GM21723 (cell line): ENCODE measurements at regions not wholly inside any gene's neighbourhood (a gene's known extent, or its start where the extent isn't known, plus 50 kb on each side); places are given as distances from the start of the nearest gene placed in this dataset.
"Not testable (repeated sequence)": the region's sequence is repeated elsewhere in the genome, so short reads cannot be mapped to it uniquely, and the experiment has no call there.

ENCODE experiments used
- ATAC-seq: cut with Tn5 transposase; IDR thresholded peaks from one replicate; pipeline ENCODE4 v1.9.1; 2021; ENCODE audit warnings: mild to moderate bottlenecking, moderate library complexity; ENCODE audit not compliant: unreplicated experiment

DNA sequence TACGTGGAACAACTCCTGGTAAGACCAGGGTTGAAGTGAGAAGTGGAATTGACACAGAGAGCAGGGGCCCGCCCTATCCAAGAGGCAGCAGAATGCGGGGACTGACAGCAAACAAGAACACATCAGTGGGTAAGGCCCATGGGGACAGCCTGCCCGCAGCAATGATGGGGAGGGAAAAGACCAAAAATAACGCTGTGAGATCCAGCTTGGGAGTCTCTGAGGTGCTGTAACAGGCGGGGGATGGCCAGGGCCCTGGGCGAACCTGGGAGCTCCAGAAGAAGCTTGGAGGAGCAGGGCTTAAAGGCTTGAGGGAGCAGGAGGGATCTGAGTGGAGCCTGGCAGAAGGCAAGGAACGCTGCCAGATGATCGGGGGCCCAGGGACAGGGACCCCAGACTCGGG lies 173.4 kb downstream of the TMEM200C start:
- ATAC-seq = no peak

DNA sequence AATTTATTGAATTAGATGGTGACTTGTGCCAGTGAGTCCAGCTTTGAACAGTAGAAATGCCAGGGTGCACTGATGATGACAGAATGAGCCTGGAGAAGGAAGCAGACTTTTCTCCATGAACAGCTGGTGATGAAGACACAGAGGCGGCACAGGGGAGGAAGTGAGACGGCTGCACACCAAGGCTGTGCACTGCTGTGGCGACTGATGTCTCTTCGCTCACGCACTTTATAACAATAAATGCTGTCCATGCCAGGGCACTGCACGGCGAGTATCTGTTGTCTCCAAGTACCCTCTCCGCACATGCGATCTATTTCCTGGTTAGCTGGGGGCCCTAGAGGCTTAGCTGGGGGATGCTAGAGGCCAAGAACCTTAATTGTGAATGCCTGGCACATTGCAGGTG lies 175.2 kb downstream of the TMEM200C start:
- no peak for ATAC-seq

DNA sequence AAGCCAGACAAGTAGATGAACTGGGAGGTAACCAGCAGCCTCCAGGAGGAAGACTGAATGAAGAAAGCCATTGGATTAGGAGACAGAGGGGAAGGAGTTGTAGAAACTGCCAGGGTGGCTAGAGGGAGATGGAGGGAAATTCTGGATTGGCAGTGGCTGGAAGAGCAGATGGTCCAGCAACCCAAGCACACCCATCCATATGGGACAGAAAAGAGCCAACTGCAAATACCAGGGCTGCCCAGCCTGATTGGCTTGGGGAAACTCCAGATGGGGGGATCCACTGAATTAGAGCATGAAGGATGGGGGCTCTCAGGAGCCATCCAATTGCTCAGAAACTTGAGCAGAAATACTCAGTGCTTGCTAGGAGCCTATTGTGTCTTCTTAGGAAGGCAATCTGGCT lies 173.5 kb upstream of the EPB41L3 start:
- ATAC-seq = no peak

DNA sequence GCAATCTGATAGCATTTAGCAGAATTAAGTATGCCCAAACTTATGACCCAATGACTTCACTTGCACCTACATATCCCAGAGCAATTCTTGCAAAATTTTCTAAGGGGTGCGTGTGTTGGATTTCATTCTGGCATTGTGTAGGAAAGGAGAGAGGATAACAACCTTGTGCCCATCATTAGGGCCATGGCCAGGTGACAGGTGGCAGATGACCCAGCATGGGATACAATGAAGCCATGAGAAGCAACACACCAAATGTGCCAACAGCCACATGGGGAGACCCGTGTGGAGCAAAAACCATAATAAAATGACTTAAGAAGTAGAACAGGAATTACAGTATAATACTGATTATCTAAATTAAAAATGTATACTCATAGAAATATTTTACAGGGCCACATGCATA lies 166.9 kb upstream of the EPB41L3 start:
- no peak for ATAC-seq

DNA sequence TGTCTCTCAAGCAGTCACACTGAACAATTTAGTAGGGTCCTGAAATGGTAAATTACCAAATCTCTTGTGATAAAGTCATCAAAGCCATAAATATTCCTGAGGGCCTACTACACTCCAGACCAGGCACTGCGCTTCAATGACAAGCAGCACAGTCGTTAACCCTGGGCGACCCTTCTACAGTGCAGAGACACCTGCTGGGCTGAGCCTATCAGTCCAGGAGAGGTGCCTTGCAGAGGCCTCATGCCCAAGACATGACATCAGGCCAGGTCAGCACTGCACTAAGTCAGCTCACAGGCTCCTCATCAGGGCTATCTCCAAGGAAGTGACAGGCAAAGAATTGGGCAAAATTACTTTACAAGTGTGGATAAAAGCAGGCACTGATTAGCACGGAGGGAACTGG lies 166.4 kb upstream of the EPB41L3 start:
- no peak for ATAC-seq

DNA sequence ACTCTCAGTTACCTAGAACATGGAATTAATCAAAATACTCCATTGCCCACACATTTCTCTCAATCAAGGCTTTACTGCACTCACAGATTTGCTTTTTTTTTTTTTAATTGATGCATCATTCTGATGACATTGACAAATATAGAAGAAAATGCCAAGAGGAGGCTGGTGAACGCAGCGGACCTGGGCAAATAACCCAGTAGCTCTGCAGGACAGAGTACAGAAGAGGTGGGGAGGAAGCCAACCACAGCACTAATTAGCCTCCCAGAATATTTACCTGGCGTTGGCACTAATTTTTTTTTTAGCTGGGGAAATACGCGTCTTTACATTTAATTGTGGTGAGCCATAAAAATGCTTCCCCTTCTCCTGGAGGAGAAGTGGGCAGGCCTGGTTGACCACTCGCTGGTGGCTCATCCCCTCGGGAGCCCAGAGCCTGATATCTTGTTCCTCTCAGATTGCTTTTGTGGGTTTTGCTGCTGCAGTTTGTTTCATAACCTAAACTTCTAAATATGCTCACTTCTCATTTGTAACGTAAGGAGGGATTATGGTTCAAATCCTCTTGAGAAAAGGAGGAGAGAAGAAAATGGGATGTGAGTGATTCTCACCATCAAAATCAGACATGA lies 165.8 kb upstream of the EPB41L3 start:
- ATAC-seq = no peak

DNA sequence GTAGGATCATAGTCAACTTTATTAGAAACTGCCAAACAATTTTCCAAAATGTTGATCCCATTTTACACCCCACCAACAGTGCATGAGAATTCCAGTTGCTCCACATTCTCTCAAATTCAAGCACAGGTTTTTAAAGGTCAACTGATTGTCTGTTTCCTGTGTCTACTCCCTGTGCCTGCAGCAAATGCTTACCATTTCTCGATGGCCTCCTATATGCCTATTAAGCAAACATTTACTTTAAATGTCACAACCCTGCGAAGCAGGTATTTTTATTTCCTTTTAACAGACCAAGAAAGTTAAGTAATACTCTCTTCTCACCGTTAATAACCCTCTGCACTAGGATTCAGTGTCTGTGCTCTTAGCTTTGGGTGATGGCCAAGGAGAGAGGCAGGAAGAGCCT lies 163.8 kb upstream of the EPB41L3 start:
- ATAC-seq = no peak

DNA sequence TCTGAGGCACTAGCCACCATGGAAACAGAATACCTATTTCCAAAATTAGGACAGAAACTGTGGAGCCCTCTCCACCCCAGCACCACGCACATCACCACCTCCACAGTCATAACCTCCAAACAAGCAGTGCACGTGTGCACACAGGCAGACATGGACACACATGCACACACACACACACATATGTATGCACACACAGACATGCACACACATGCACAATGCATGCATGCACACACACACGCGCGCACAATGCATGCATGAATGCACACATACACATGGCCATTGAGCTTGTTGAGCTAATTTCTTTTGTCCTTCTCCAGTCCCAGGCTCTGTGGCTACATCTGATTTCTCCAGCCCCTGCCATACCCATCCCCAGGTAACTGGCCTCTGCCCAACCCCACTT lies 161.6 kb upstream of the EPB41L3 start:
- no peak for ATAC-seq

DNA sequence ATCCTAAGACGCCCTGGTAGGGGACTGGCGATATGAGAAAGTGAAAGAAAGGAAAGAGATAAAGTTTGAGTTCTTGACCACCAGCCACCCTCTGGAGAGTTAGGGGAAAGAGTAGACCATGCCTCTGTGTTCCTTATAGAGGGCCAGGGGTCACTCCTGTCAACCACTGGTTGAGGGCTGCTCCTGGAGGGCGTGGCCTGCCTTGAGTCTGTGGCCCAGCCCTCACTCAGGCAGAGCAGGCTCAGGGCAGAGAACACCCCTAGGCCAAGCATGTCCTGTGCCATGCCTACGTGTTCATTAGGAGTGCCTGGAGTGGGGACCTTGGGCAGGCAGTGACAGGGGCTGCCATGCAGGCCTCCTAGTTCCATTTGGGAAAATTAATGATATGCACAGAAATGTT lies 161.1 kb upstream of the EPB41L3 start:
- ATAC-seq = no peak

DNA sequence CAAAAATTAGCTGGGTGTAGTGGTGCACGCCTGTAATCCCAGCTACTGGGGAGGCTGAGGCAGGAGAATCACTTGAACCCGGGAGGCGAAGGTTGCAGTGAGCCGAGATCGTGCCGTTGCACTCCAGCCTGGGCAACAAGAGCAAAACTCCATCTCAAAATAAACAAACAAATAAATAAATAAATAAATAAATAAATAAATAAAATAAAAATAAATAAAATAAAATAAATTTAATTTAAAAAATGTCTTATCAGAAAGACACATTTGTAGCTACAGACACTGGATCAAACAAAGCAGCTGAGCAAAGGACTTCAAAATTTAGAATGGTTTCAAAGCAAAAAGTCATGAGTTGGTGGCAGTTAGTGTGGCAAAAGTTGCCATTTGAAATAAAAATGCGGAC lies 158.2 kb upstream of the EPB41L3 start:
- ATAC-seq = not testable (repeated sequence)

DNA sequence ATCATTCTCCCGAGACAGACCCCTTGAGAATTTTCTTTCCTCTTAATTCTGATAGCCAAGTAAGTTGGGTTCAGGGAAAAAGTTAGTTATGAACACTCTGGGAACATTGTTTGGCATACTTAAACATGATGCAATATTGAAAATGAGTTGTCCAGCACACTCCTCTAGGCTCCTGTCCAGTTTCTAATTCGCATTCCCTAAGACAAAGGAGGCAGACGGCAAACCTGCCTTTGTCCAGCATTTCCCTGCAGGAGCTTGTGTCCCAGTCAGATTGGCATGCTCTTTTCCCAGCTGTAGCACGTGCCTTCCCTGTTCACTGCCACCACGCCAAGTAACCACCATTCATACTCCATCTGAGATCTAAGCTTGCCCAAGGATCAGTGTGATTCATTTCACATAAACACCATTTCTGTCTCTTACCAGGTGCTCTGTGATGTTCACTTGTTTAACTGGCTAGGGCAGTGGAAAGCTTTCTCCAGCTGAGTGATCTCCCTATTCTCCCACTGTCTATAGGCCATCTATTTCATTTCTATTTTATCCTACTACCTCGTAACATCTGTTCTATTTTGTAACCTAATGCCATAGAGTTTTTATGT lies 150.0 kb upstream of the EPB41L3 start:
- ATAC-seq = no peak

DNA sequence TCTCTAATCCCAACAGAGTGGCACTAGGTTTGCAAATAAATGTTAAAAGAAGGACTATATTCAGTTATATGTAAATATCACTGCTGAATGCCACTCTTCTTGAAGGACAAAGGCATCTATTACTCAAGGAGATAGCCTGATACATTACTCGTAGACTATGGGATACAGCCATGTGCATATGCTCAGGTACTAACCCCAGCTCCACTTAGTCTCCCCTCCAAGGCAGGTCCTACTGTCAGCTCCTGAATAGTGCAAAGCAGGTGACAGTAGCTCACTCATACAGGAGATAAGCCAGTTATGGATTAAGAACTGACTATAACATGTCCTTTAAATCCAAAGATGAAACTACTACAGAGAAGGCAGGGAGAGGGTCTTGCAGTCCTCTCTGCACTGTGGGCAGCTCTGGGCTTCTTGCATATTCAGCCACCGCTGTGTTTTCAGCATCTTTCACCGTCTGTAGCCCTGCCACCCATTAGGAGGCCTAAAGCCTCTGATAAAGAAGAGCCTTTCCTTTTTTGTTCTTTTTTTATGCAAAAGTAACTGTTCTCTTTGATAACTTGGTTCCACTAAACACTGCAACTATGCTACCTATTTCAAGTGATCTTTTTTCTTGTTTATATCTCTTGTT lies 135.1 kb upstream of the EPB41L3 start:
- ATAC-seq = no peak

DNA sequence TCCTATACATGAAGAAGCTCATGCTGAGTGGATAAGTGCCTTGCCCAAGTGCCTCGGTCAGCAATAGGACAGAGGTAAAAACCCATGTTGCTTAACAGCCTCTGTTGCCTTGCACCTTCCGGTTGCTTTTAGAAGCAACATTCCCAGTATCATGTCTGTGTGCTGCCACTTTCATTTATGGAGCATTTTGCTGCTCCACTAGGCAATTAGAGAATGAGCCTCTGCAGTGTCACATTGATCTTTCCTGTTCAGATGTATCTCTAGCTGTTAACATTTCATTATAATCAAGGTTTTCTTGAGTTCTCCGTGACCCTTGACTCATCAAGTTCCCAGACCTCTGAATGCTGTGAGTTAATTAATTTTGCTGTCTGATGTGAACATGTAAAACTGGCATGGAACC lies 134.5 kb upstream of the EPB41L3 start:
- no peak for ATAC-seq

DNA sequence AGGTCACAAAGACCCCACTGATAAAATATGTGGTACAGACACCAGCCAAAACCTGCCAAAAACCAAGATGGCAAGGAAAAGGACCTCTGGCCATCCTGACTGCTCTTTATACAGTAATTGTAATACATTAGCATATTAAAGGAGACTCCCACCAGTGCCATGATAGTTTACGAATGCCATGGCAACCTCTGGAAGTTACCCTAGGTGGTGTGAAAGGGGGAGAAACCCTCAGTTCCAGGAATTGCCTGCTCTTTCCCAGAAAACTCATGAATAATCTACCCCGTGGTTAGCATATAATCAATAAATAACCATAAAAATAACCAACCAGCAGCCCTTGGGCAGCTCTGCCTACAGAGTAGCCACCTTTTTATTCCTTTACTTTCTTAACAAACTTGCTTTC lies 129.8 kb upstream of the EPB41L3 start:
- no peak for ATAC-seq

DNA sequence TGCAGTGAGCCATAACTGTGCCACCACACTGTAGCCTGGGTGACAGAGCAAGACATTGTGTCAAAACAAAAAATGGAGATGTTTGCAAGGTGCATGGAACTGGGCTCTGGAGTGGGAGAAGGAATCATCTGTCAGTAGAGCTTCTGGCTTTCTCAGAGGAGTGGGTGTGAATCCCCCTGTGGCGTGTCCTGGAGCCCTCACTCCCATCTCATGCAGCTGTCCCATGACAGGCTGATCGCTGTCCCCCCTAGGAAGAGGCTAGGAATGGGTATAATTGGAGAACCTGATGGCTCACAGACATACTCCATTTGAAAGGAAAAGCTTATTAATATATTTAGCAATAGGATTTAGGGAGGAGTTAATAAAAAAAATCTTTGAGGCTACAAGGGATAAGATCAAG lies 125.8 kb upstream of the EPB41L3 start:
- no peak for ATAC-seq

DNA sequence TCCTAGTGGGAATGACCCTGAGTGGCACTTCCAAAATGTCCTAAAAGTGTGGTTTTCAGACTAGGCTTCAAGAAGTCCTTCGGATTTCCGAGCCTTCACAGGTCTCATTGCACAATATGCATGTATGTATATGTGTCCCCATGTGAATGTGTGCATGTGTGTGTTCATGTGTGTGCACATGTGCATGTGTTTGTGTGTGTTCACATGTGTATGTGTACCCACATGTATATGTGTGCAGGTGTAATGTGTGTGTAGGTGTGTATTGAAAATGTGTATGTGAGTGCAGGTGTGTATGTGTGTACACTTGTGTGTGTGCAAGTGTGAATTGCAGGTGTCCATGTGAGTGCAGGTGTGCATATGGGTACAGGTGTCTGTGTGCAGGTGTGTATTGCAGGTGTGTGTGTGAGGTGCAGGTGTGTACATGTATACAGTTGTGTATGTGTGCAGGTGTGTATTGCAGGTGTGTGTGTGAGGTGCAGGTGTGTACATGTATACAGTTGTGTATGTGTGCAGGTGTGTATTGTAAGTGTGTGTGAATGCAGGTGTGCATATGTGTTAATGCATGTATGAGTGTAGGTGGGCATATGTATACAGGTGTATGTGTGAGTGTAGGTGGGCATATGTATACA lies 124.4 kb upstream of the EPB41L3 start:
- no peak for ATAC-seq

DNA sequence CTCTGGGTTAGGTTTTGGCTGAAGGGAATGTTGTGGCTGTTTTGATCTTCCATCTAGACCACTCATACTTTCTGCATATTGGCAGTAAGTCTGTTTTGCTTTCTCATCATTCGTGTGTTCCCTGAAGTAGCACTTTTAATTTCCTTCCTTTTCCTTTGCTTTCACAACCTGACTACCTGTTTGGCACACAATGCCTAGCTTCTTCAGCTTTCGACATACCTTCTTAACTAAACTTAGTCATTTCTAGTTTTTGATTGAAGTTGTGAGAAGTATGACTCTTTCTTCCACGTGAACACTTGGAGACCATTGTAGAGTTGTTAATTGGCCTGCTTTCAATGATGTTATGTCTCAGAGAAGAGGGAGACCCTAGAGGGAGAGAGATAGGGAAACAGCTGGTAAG lies 123.6 kb upstream of the EPB41L3 start:
- ATAC-seq = no peak

DNA sequence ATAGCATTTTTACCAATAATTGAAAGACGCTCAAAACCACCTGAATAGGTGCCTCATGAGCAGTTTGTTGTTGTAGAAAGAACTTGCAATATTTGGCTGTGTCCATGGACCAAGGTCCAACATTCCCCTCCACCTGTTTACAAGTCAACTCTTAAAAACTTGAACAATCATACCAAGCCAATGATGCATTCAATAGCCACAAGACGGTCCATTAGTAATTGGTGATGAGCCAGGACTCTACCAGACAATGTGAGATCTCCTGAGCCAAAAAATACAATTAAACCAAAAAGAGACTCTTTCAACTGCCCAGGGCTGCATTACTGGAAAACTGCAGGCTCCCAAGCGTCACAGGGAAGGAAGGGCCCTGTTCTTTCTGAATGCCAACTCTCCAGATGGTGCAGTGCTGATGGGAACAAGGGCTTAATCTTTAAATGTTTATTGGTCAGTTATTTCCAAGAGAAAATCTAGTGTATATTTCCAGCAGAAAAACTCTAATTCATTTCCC lies 118.8 kb upstream of the EPB41L3 start:
- ATAC-seq = no peak

DNA sequence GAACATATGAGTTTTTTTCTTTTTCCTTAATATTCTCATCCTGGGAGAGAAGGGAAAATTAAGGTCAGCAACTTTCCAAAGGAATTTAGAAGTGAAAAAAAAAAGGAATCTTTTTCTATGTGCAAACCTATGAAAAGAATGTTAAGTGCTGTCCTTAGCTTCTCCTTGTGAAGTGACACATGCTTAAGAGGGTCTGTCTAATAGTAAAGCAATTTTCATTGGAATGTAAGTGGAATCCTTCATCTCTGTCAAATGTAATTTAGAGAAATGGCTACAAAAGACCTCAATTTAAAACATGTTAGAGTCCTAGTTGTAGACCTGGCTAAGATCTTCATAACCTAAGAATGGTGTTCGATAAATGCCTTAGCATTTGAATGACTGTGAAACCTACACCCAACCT lies 117.4 kb upstream of the EPB41L3 start:
- ATAC-seq = no peak

DNA sequence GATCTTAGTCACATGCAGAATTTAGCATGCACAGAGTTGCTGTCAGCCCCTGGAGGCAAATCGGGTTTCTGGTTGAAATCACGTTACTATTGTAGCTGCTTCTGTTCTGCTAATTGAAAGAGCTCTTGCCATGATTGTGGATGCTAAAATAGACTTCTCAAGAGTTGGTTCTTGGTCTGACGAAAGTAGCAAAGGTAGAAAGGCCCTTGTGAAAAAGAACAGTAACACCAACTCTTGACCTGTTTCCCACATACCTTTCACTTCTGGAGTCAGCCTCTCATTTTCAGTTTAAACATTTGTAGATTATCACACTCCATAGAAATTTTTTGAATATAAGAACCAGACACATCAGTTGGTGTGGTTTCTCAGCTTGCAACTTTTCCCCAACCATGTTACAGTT lies 110.0 kb upstream of the EPB41L3 start:
- ATAC-seq = no peak

DNA sequence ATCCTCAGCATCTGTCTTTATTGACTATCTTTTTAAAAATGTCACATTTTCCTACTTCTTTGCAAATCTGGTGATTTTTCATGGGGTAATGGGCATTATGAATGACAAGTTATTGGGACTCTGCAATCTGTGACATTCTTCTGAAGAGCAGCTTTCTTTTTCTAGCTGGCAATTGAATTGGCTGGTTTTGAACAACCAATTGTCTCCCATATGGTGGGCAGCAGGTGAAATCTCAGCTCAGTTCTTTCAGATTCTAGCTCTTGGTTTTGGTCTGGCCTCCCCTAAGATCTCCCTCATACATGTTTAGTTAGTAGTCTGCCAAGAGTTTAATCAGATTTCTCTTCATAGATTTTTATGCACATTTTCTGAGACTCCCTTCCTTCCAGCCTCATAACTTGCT lies 107.9 kb upstream of the EPB41L3 start:
- ATAC-seq = no peak

DNA sequence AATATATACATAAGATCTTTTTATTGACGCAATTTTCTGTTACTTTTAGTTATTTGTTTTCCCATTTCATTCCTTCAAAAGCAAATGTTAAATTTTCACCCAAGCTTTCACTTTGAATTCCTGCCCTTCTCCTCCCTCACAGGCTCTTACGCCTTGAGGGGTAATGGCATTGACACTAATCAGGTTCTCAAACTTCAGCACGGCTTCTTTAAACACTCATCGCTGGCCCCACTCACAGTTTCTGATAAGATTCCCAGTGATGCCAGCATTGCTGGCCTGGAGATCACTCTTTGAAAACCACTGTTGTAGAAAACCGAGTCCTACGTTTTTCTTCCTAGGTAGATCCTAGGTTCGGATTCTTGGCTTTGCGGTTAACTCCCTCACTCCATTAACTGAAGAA lies 105.6 kb upstream of the EPB41L3 start:
- ATAC-seq = no peak
